WERI-Rb-1 (cell line): ENCODE measurements at regions not wholly inside any gene's neighbourhood (a gene's known extent, or its start where the extent isn't known, plus 50 kb on each side); places are given as distances from the start of the nearest gene placed in this dataset.

Source experiments
- DNase-seq: peaks from one replicate; pipeline ENCODE4 v3.0.0-alpha.2; 2020
- H3K27ac ChIP-seq: fragments of 250-450 bp; sonication (Bioruptor Pico); 2 replicates; pipeline ENCODE4 v1.5.1; 2020; ENCODE audit warnings: mild to moderate bottlenecking, moderate library complexity
- H3K27me3 ChIP-seq: fragments of 250-450 bp; sonication (Bioruptor Pico); 2 replicates; pipeline ENCODE4 v1.5.1; 2021; ENCODE audit warnings: mild to moderate bottlenecking, low read depth, moderate library complexity; ENCODE audit not compliant: insufficient read depth, severe bottlenecking
- H3K36me3 ChIP-seq: fragments of 250-450 bp; sonication (Bioruptor Pico); 2 replicates; pipeline ENCODE4 v1.5.1; 2020; ENCODE audit warnings: mild to moderate bottlenecking, moderate library complexity
- H3K4me3 ChIP-seq: 2 replicates; pipeline ENCODE4 v1.5.1; 2011; ENCODE audit warnings: low read depth, mild to moderate bottlenecking, control low read depth, low read length
- H3K9me3 ChIP-seq: fragments of 250-450 bp; sonication (Bioruptor Pico); 2 replicates; pipeline ENCODE4 v1.5.1; 2021; ENCODE audit warnings: mild to moderate bottlenecking, moderate library complexity; ENCODE audit not compliant: severe bottlenecking
- TF ChIP-seq, protein P1 (sequence below): IDR thresholded peaks from 2 replicates; pipeline ENCODE4 v1.5.1; 2011; ENCODE audit warnings: low read depth, mild to moderate bottlenecking, control low read depth, inconsistent platforms, low read length

DNA sequence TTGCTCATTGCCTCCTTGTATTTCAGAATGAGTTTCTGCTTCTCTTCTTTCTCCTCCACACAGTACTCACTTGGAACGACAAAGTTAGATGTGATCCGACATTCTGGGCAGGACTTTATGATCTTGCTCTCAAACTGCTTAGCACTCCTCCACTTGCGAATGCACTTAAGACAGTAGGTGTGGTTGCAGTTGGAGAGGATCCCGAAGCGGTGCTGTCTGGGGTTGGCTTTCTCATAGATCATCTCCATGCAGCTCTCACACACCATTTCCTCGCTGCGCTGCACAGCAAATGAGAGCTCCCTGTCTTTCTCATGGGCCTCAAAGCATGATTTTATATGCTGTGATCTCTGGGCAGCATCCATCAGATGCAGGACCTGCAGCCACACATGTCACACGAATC is 245.7 kb downstream of the C12orf50 start:
- no peak for DNase-seq
- Histone ChIP-seq H3K27ac (no peak overlapping the region), H3K9me3 (no peaks in the 10 kb centered on the region), H3K4me3 (no peak overlapping the region), H3K36me3 (no peaks in the 10 kb centered on the region), H3K27me3 (no peaks in the 10 kb centered on the region)
- TF ChIP-seq, protein P1, sequence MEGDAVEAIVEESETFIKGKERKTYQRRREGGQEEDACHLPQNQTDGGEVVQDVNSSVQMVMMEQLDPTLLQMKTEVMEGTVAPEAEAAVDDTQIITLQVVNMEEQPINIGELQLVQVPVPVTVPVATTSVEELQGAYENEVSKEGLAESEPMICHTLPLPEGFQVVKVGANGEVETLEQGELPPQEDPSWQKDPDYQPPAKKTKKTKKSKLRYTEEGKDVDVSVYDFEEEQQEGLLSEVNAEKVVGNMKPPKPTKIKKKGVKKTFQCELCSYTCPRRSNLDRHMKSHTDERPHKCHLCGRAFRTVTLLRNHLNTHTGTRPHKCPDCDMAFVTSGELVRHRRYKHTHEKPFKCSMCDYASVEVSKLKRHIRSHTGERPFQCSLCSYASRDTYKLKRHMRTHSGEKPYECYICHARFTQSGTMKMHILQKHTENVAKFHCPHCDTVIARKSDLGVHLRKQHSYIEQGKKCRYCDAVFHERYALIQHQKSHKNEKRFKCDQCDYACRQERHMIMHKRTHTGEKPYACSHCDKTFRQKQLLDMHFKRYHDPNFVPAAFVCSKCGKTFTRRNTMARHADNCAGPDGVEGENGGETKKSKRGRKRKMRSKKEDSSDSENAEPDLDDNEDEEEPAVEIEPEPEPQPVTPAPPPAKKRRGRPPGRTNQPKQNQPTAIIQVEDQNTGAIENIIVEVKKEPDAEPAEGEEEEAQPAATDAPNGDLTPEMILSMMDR = no peak

DNA sequence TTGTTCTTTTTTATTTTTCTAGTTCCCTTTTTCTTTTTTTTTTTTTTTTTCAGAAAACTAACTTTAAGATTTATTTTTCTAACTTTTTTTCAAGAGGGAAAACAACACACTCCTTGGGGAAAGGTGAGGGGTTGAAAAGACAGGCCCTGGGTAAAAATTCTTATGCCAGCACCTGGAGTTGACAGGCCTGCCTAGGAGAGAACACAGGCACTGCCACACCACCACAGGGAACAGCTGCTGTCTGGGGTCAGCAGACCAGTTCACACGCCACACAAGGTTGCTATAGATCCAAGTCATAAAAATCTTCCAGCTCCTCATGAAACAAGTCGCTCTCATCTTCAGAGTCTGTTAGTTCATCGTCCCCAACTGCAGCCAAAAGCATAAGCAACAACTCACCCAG is 246.4 kb downstream of the C12orf50 start:
- H3K27ac ChIP-seq = no peak overlapping the region

DNA sequence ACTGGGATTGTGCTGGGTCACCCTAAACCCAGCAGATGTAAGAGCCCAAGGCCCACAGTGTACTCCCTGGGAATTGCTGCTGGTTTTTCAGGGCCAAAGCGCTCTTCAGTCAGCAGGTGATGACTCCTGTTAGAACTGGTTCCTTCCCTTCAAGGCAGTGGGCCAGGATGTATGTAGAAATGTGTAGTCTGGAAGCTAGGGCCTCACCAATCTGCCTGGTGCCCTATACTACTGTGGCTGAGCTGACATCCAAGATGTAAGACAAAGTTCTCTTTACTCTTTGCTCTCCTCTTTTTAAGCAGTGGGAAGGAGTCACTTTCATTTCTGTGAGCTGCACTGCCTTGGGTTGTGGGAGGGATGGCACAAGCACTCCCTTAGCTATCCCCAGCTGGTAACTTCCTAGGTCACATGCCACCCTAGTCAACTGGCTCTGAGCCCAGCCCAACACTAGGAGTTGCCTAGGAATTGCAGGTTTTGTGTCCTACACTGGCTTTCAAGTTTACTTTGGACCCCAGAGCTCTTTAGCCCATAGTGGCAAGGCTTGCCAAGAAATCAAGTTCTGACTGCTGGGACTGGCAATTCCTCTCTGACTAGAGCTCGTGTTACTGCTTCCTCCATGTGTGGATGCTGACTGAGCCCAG is 249.2 kb downstream of the C12orf50 start:
- Histone ChIP-seq H3K9me3 (no peaks in the 10 kb centered on the region), H3K4me3 (no peak overlapping the region), H3K27me3 (no peaks in the 10 kb centered on the region), H3K36me3 (no peaks in the 10 kb centered on the region), H3K27ac (no peak overlapping the region)
- DNase-seq = no peak
- TF ChIP-seq, protein P1 = no peak

More for the DNA sequence above, 246.4 kb downstream of the C12orf50 start:
- Histone ChIP-seq H3K9me3 (no peaks in the 10 kb centered on the region), H3K27me3 (no peaks in the 10 kb centered on the region), H3K36me3 (no peaks in the 10 kb centered on the region), H3K4me3 (no peak overlapping the region)
- no peak for DNase-seq
- TF ChIP-seq, protein P1 = no peak

DNA sequence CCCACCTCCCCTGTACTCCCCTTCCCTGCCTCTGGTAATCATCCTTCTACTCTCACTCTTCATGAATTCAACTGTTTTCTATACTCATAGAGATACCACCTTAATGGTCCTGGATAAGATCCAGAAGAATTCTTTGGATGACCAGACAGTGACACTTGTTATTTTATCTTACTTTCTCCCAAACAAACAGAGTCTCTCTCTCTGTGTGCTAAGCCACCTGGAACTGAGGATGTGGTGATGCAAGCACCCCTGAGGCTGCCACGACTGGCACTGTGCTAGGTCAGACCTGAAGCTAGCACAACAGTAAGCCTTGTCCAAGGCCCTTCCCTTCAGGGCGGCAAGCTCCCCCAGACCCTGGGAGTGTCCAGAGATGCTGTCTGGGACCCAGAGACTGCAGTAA is 250.2 kb downstream of the C12orf50 start:
- Histone ChIP-seq H3K27me3 (no peaks in the 10 kb centered on the region), H3K27ac (no peak overlapping the region), H3K36me3 (no peaks in the 10 kb centered on the region), H3K9me3 (no peaks in the 10 kb centered on the region), H3K4me3 (no peak overlapping the region)
- DNase-seq = no peak
- TF ChIP-seq, protein P1 = no peak

DNA sequence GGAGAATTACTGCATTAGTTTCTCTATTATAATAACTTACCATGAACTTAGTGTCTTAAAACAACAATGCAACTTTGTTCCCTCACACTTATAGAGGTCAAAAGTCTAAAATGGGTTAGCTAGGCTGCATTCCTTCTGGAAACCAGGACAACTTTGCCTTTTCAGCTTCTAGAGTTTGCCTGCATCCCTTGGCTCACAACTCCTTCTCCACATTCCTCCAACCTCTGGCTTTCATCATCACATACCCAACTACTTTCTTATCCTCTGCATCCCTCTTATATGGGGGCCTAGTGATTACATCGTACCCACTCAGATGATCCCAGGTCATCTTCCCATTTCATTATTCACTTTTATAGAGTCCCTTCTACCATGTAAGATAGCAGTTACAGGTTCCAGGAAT is 251.1 kb downstream of the C12orf50 start:
- Histone ChIP-seq H3K4me3 (no peak overlapping the region), H3K27me3 (no peaks in the 10 kb centered on the region), H3K36me3 (no peaks in the 10 kb centered on the region), H3K9me3 (no peaks in the 10 kb centered on the region), H3K27ac (no peak overlapping the region)
- TF ChIP-seq, protein P1 = no peak
- no peak for DNase-seq

DNA sequence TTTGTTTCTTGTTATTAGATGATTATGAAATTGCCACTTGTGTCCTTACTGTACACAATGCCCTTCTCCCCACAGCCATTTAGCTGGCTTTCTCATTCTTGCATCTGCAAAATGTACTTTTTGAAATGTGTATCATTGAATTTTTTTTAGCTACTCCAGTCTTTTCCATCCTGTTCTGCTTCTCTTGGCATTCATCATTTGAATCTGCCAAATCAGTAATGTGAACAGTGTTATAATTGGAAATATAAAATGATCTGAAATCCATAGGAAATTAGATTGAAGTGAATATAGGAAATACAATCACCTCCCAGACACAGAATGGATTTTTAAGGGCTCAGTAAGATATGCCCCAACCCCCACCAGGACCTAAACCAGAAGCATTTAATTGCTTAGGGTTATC is 253.4 kb downstream of the C12orf50 start:
- DNase-seq = no peak
- H3K36me3 ChIP-seq = no peaks in the 10 kb centered on the region
- TF ChIP-seq, protein P1 = no peak
- no peak overlapping the region for H3K4me3 ChIP-seq
- H3K9me3 ChIP-seq = no peaks in the 10 kb centered on the region
- H3K27ac ChIP-seq = no peak overlapping the region
- H3K27me3 ChIP-seq = no peaks in the 10 kb centered on the region
